ENCODE measurements at regions not wholly inside any gene's neighbourhood (a gene's known extent, or its start where the extent isn't known, plus 50 kb on each side); places are given as distances from the start of the nearest gene placed in this dataset.

- peak in 2 of 7 donors; percentile 26 to 30 for DNase-seq
Measured at GRCh38 chr11:45590743-45591142, 74.7 kb downstream of the CHST1 start.

GRCh38 chr11:45585205-45585604 lies 80.2 kb downstream of the CHST1 start:
- Histone ChIP-seq H3K4me3 (no peak overlapping the region), H3K9me3 (replicated peaks in 1 of 3) (no peaks in the 10 kb centered on the region), H3K36me3 (replicated peaks in 1 of 2) (no peaks in the 10 kb centered on the region), H3K27ac (no peak overlapping the region), H3K4me1 (replicated peaks in 1 of 2) (no peaks in the 10 kb centered on the region), H3K27me3 (peaks cover 5% of the 10 kb centered on the region)
- 52 to 58% (median 54%) methylated on average over 5 of the region's 5 CpGs for WGBS, 4 donors
- DNase-seq = no peak
- intact Hi-C loops (cut with DNase I) = no loop called here
- TF ChIP-seq POLR2A (IDR thresholded peaks at IDR 0.05) (no peak), CTCF (IDR thresholded peaks at IDR 0.05) (no peak)

More at GRCh38 chr11:45590743-45591142, 74.7 kb downstream of the CHST1 start:
- no peak for TF ChIP-seq CTCF (IDR thresholded peaks at IDR 0.05)
- no peak for TF ChIP-seq POLR2A (IDR thresholded peaks at IDR 0.05)
- Histone ChIP-seq H3K27me3 (no peaks in the 10 kb centered on the region), H3K9me3 (replicated peaks in 1 of 3) (no peaks in the 10 kb centered on the region), H3K27ac (no peak overlapping the region), H3K36me3 (replicated peaks in 1 of 2) (no peaks in the 10 kb centered on the region), H3K4me1 (replicated peaks in 1 of 2) (no peaks in the 10 kb centered on the region), H3K4me3 (no peak overlapping the region)
- intact Hi-C loops (cut with DNase I) = no loop called here
- 49 to 68% (median 64%) methylated on average over 3 of the region's 3 CpGs for WGBS, 4 donors

- Histone ChIP-seq H3K27me3 (peaks cover 5% of the 10 kb centered on the region), H3K9me3 (replicated peaks in 1 of 3) (no peaks in the 10 kb centered on the region), H3K36me3 (replicated peaks in 1 of 2) (no peaks in the 10 kb centered on the region), H3K4me3 (no peak overlapping the region), H3K27ac (no peak overlapping the region), H3K4me1 (replicated peaks in 1 of 2) (no peaks in the 10 kb centered on the region)
- TF ChIP-seq POLR2A (IDR thresholded peaks at IDR 0.05) (no peak), CTCF (IDR thresholded peaks at IDR 0.05) (no peak)
- no peak for DNase-seq
- intact Hi-C loops (cut with DNase I) = no loop called here
- 64 to 89% (median 77%) methylated on average over 12 to 15 of the region's 15 CpGs for WGBS, 4 donors
Measured at GRCh38 chr11:45583981-45584566, 81.3 kb downstream of the CHST1 start.

GRCh38 chr11:45580399-45580798 lies 85.0 kb downstream of the CHST1 start:
- Histone ChIP-seq H3K27me3 (peaks cover 5% of the 10 kb centered on the region), H3K9me3 (replicated peaks in 1 of 3) (no peaks in the 10 kb centered on the region), H3K4me3 (no peak overlapping the region), H3K27ac (no peak overlapping the region), H3K4me1 (replicated peaks in 1 of 2) (peaks cover 0 to 3% of the 10 kb centered on the region in 2 donors), H3K36me3 (replicated peaks in 1 of 2) (no peaks in the 10 kb centered on the region)
- WGBS, 4 donors = 17 to 30% (median 25%) methylated on average over 4 to 6 of the region's 6 CpGs
- TF ChIP-seq POLR2A (IDR thresholded peaks at IDR 0.05) (no peak), CTCF (IDR thresholded peaks at IDR 0.05) (no peak)
- peak in 4 of 7 donors; percentile 22 to 36 (median 29) for DNase-seq
- intact Hi-C loops (cut with DNase I) = no loop called here
